Pancreas (tissue), 10 donors: ENCODE measurements at regions not wholly inside any gene's neighbourhood (a gene's known extent, or its start where the extent isn't known, plus 50 kb on each side); places are given as distances from the start of the nearest gene placed in this dataset.
"Not testable (repeated sequence)": the region's sequence is repeated elsewhere in the genome, so short reads cannot be mapped to it uniquely, and the experiment has no call there.

Experiments
- ATAC-seq, 4 donors: fragments of 200-7000 bp; cut with Tn5 transposase; one replicate each; pipeline versions ENCODE4 v1.8.0 to v1.9.1; 2020; ENCODE audit warnings: mild to moderate bottlenecking in 4 of 4, moderate library complexity in 4 of 4
- DNase-seq, 6 donors: peaks; one replicate each; pipeline ENCODE4 v3.0.0-alpha.2; 2020
- FAIRE-seq: peaks from 2 replicates; lab custom pipeline; 2012; peaks lifted over from hg19 to GRCh38; lab: Jason Lieb, UNC
- H3K27ac ChIP-seq, 4 donors: fragments of 200-600 bp; sonication (generic); 1 replicate in 3 of 4; 2 replicates in 1 of 4; pipeline versions ENCODE4 v1.5.0 to v1.8.0; 2020
- H3K27me3 ChIP-seq, 4 donors: fragments of 200-600 bp; one replicate each; pipeline ENCODE4 v1.8.0; 2021
- H3K36me3 ChIP-seq, 3 donors: fragments of 200-600 bp; sonication (generic) in 1 of 3; one replicate each; pipeline versions ENCODE4 v1.5.0 to v1.8.0; 2020 to 2021
- H3K4me1 ChIP-seq, 3 donors: fragments of 200-600 bp; one replicate each; pipeline ENCODE4 v1.8.0; 2021
- H3K4me3 ChIP-seq, 4 donors: fragments of 200-600 bp; sonication (generic) in 2 of 4; one replicate each; pipeline versions ENCODE4 v1.5.0 to v1.8.0; 2020 to 2021
- H3K9me3 ChIP-seq, 4 donors: fragments of 200-600 bp; one replicate each; pipeline ENCODE4 v1.8.0; 2021
- WGBS, 2 donors: extraction: QIAGEN DNeasy Blood & Tissue Kit; methylation state at CpG; one replicate each; pipeline ENCODE4 v1.1.7; 2013; 5-methylcytosine and 5-hydroxymethylcytosine counted together
- intact Hi-C, 3 donors: fragments of 100-400 bp; cut with DNase I; formaldehyde crosslinking; loops; one replicate each; pipeline versions ENCODE4 v1.11.1 to v1.14.2; 2022
- TF ChIP-seq, protein P1 (sequence below), 4 donors: fragments of 200-600 bp; sonication (generic) in 3 of 4; IDR thresholded peaks; one replicate each; pipeline versions ENCODE4 v1.5.0 to v1.8.0; 2021; ENCODE audit warnings: antibody characterized with exemption in 4 of 4
- donor health status: healthy with polysubstance abuse.
- donor health status: DM: no; HTN: no; CAD: no; lungs with moderate emphysema.
- donor health status: DM: no; HTN: no; CAD: no.
- donor health status: control.
- donor health status: control.
- donor health status: Bipolar disorder and iron deficiency.
- donor health status: DM: yes; HTN: yes; CAD: no.
- donor health status: DM: no; HTN: no; CAD: no.
- donor health status: DM: no; HTN: no; CAD: no.
- donor health status: DM: yes; HTN: yes; CAD: no.

DNA sequence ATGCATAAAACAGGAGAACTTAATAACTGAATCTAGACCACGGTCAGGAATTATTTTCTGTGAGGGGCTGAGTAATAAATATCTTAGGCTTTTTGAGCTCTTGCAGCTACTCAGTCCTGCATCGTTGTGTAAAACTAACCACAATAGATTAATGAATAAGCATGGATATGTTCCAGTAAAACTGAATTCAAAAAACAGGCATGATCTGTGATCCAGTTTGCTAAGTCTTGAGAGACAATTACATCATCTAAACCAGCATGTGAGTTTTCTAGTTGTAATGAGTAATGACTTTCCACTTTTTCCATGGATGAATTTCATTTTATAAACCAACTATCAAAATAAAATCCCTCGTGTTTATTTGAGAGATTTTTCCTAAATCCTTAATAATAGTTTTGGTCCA is 336.8 kb downstream of the RFPL4B start:
- no peaks in the 10 kb centered on the region for H3K36me3 ChIP-seq
- no peaks in the 10 kb centered on the region for H3K9me3 ChIP-seq
- DNase-seq (no peak), ATAC-seq (peak in 1 of 4 donors; percentile 45), FAIRE-seq (no peak)
- intact Hi-C loops, result no loop called here
- no peak overlapping the region for H3K27ac ChIP-seq
- H3K4me3 ChIP-seq, result no peak overlapping the region
- no peaks in the 10 kb centered on the region for H3K4me1 ChIP-seq
- TF ChIP-seq, protein P1, sequence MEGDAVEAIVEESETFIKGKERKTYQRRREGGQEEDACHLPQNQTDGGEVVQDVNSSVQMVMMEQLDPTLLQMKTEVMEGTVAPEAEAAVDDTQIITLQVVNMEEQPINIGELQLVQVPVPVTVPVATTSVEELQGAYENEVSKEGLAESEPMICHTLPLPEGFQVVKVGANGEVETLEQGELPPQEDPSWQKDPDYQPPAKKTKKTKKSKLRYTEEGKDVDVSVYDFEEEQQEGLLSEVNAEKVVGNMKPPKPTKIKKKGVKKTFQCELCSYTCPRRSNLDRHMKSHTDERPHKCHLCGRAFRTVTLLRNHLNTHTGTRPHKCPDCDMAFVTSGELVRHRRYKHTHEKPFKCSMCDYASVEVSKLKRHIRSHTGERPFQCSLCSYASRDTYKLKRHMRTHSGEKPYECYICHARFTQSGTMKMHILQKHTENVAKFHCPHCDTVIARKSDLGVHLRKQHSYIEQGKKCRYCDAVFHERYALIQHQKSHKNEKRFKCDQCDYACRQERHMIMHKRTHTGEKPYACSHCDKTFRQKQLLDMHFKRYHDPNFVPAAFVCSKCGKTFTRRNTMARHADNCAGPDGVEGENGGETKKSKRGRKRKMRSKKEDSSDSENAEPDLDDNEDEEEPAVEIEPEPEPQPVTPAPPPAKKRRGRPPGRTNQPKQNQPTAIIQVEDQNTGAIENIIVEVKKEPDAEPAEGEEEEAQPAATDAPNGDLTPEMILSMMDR (IDR thresholded peaks at IDR 0.05), result no peak
- no peaks in the 10 kb centered on the region for H3K27me3 ChIP-seq
- 35 to 36% methylated on average over 3 of the region's 3 CpGs for WGBS, 2 donors

DNA sequence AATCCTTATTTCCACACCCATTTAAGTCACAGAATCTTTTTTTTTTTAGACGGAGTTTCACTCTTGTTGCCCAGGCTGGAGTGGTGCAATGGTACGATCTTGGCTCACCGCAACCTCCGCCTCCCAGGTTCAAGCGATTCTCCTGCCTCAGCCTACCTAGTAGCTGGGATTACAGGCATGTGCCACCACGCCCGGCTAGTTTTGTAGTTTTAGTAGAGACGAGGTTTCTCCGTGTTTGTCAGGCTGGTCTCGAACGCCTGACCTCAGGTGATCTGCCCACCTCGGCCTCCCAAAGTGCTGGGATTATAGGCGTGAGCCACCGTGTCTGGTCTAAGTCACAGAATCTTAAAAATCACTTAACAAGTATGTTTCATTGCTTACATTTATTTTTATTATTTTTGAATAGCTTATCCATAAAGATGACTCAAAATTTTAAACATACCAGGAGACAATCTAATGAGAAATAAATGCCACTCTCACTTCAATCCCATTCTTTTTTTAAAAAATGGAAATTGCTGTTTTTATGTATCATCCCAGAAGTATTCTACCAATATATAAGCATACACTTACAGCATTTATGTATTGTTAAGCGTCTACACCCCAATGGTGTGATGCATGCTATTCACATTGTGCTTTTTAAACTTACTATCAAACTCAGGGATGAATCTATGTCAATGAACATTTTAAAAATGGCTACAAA is 338.5 kb downstream of the RFPL4B start:
- H3K4me3 ChIP-seq, H3K36me3 ChIP-seq, H3K9me3 ChIP-seq, H3K4me1 ChIP-seq, H3K27ac ChIP-seq, FAIRE-seq, intact Hi-C loops, ATAC-seq, H3K27me3 ChIP-seq, DNase-seq: not testable (repeated sequence)
- WGBS, 2 donors, result 87 to 94% methylated on average over 15 of the region's 15 CpGs

DNA sequence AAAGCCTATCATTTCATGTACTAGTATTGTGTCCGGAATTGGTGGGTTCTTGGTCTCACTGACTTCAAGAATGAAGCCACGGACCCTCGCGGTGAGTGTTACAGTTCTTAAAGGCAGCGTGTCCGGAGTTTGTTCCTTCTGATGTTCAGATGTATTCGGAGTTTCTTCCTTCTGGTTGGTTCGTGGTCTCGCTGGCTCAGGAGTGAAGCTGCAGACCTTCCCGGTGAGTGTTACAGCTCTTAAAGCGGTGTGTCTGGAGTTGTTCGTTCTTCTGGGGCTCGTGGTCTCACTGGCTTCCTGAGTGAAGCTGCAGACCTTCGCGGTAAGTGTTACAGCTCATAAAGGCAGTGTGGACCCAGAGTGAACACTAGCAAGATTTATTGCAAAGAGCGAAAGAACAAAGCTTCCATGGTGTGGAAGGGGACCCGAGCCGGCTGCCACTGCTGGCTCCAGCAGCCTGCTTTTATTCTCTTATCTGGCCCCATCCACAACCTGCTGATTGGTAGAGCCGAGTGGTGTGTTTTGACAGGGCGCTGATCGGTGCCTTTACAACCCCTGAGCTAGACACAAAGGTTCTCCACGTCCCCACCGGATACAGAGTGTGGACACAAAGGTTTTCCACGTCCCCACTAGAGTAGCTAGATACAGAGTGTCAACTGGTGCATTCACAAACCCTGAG is 341.5 kb downstream of the RFPL4B start:
- 87 to 90% methylated on average over 24 of the region's 24 CpGs for WGBS, 2 donors
- H3K4me3 ChIP-seq, intact Hi-C loops, H3K36me3 ChIP-seq, H3K4me1 ChIP-seq, DNase-seq, ATAC-seq, H3K27ac ChIP-seq, H3K9me3 ChIP-seq, FAIRE-seq, H3K27me3 ChIP-seq: not testable (repeated sequence)

DNA sequence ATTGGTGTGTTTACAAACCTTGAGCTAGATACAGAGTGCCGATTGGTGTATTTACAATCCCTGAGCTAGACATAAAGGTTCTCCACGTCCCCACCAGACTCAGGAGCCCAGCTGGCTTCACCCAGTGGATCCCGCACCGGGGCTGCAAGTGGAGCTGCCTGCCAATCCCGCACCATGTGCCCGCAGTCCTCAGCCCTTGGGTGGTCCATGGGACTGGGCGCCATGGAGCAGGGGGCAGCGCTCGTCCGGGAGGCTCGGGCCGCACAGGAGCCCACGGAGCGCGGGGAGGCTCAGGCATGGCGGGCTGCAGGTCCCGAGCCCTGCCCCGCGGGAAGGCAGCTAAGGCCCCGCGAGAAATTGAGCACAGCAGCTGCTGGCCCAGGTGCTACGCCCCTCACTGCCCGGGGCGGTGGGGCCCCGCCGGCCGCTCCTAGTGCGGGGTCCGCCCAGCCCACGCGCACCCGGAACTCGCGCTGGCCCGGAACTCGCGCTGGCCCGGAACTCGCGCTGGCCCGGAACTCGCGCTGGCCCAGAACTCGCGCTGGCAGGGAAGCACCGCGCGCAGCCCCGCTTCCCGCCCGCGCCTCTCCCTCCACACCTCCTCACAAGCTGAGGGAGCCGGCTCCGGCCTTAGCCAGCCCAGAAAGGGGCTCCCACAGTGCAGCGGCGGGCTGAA is 342.2 kb downstream of the RFPL4B start:
- DNase-seq, result peak in 1 of 6 donors; percentile 33
- H3K4me1 ChIP-seq, H3K4me3 ChIP-seq, H3K27me3 ChIP-seq, FAIRE-seq, intact Hi-C loops, ATAC-seq, H3K9me3 ChIP-seq, H3K27ac ChIP-seq, H3K36me3 ChIP-seq: not testable (repeated sequence)
- 96 to 100% methylated on average over 32 to 53 of the region's 56 CpGs for WGBS, 2 donors

DNA sequence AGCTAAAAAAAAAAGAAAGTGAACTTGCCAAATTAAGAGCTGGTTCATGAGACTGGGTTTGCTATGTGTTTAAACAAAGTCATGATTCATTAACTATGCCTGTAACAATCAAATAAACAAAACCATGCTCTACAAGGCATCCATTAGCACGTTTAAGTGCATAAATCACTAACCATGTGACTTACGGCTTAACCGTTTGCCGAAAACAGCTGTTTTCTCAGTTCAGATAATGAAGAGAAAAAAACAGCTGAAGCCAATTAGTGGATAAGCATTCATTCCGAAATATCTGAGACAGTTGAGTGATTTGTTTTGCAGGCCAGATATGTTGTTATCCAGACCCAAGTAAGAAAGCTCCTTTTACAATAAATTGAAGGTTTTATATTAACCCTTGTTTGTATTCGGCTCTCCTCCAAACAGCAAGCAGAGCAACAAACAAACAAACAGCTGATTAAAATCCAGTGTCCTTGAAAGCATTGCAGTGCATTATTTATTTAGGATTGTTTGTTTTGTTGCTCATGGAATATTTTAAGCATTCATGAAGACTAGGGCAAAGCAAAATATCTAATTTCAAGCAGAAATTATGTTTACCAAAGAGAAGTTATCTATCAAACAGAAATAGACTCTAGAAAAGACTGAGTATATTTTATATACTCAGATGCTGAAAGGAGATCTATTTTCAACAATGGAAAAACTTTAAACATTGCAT is 343.5 kb downstream of the RFPL4B start:
- H3K9me3 ChIP-seq, result no peaks in the 10 kb centered on the region
- no peaks in the 10 kb centered on the region for H3K36me3 ChIP-seq
- H3K4me3 ChIP-seq, result no peak overlapping the region
- no peak overlapping the region for H3K27ac ChIP-seq
- FAIRE-seq, result no peak
- peaks cover 0 to 9% (median 5%) of the 10 kb centered on the region in 3 donors for H3K4me1 ChIP-seq
- DNase-seq, result no peak
- ATAC-seq, result peak in 2 of 4 donors; percentile 48 to 74
- peaks cover 0 to 4% (median 0%) of the 10 kb centered on the region in 4 donors for H3K27me3 ChIP-seq
- intact Hi-C loops, result no loop called here
- TF ChIP-seq, protein P1 (IDR thresholded peaks at IDR 0.05), result no peak
- 9 to 11% methylated on average over 6 of the region's 6 CpGs for WGBS, 2 donors

DNA sequence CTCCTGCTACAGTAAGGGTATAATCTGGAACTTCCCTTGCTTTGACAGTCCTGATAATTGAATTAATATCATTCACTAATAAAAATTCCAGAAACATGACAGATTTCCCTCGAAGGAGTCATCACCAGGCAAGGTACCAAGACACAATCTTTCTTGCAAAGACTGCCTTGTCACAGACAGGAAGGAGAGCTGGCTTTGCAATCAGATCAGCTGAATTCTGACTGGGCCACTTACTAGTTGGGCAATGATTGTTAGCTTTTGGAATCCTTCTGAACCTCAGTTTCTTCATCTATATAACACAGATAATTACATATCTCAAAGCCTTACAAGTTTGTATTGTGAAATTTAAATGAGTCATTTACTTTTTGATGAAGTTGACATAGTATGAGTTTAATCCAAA is 344.2 kb downstream of the RFPL4B start:
- H3K9me3 ChIP-seq, result no peaks in the 10 kb centered on the region
- no peak overlapping the region for H3K4me3 ChIP-seq
- WGBS, 2 donors, result 14 to 22% methylated on average over 1 of the region's 1 CpG
- H3K27me3 ChIP-seq, result peaks cover 0 to 4% (median 0%) of the 10 kb centered on the region in 4 donors
- intact Hi-C loops, result no loop called here
- H3K36me3 ChIP-seq, result no peaks in the 10 kb centered on the region
- no peak overlapping the region for H3K27ac ChIP-seq
- TF ChIP-seq, protein P1 (IDR thresholded peaks at IDR 0.05), result no peak
- peak in 3 of 4 donors; percentile 34 to 78 (median 42) for ATAC-seq
- no peak for DNase-seq
- peaks cover 0 to 9% (median 5%) of the 10 kb centered on the region in 3 donors for H3K4me1 ChIP-seq
- no peak for FAIRE-seq
